HT-29 (cell line): ENCODE measurements at regions not wholly inside any gene's neighbourhood (a gene's known extent, or its start where the extent isn't known, plus 50 kb on each side); places are given as distances from the start of the nearest gene placed in this dataset.
"Not testable (repeated sequence)": the region's sequence is repeated elsewhere in the genome, so short reads cannot be mapped to it uniquely, and the experiment has no call there.

ENCODE experiments used
- DNase-seq: peaks from one replicate; pipeline ENCODE4 v3.0.0-alpha.2; 2015; ENCODE audit warnings: low spot score

DNA sequence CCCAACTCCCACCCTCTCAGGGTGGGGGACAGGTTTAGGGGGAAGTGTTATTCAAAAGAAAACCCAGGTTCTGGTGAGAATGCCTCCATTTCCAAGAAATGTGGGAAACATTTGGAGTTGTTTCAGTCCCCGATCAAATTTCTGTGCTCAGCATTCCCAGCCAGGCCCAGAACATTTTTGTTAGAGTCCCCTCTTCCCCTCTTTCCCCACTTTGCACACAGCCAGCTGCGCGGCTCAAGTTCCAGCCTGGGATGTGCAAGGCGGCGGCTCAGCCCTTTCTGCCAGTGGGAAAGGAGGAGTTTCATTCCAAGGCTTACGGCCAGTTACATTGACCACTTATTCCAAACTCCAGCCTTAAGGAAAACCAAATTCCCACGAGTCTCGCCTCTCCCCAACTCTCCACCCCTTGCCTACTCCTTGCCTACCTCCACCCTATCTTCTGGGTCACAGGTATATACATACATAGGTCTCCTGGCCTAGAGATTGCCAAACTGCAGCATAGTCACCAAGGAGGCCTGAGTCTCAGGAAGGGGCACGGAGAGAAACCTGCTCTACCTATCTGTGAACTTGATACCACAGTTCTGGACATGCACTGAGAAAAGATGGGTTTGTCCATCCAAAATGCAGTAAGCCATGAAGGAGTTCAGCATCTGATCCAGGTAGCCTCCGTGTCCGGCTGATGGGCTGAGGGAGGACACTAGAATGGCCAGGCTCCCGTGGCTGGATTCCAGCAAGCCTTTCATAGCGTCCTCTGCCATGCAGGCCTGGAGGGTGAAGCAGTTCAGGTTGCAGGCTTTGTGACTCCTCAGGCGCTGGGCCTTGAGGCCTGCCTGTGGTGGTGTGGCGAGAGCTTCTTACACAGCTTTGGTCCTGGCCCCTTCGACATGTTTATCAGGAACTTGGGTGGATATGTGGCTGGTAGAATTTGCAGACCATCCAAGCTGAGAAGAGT is 154.5 kb downstream of the ZFP36L2 start:
- no peak for DNase-seq

DNA sequence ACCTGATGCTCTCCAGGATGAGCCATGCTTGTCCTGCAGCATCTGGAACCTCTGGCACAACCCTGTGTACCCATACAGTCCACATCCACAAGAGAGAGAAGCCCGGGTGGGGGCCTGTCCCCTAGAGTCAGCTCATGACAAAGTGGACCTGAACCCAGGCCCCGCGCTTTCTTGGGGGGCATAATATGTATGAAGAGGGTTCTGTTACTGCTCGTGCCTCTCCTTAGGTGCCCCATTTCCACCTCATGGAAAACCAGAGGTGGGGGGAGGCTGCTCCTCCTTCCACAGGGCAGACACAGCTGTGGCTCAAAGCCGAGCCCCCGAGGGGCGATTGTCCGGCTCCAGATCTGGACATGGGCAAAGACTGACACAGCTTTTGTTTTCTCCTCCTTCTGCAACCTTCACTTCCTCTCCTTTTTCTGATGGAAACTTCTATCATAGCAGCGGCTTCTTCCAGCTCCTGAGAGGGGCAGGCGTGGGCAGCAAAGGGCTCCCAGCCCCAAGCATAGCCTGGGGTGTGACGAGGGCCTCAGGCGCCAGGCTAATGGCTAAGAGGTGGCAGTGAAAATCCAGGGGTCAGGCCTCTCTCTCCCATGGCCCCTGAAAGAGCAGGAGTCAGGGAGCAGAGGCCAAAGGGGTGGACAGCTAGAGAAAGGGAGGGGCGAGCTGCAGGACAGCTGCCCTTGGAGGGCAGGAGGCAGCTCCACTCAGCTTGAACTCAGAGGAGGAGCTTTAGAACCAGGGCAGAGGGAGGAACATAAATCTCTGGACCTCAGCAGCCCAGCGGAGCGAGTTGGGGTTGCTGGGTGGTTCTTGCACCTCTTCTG is 155.5 kb downstream of the ZFP36L2 start:
- DNase-seq, result no peak

DNA sequence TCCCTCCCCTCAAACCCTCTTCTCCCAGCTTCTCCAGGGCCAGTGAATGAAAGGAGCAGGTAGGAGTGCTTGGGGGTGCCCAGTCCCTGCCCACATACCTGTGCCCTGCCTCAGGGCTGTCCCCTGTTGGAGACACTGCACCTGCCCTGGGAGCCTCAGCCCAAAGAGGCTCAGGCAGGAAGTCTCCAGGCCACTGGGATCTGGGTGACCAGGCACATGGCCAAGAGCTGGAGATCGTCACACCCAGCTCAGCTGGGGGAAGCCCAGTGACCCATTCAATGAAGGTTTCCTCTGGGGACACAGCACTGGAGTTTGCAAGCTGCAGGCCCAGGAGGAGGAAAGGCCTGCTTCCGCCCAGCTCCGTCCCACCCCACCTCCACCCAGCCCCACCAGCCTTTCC is 156.4 kb downstream of the ZFP36L2 start:
- DNase-seq, result peak; percentile 78

DNA sequence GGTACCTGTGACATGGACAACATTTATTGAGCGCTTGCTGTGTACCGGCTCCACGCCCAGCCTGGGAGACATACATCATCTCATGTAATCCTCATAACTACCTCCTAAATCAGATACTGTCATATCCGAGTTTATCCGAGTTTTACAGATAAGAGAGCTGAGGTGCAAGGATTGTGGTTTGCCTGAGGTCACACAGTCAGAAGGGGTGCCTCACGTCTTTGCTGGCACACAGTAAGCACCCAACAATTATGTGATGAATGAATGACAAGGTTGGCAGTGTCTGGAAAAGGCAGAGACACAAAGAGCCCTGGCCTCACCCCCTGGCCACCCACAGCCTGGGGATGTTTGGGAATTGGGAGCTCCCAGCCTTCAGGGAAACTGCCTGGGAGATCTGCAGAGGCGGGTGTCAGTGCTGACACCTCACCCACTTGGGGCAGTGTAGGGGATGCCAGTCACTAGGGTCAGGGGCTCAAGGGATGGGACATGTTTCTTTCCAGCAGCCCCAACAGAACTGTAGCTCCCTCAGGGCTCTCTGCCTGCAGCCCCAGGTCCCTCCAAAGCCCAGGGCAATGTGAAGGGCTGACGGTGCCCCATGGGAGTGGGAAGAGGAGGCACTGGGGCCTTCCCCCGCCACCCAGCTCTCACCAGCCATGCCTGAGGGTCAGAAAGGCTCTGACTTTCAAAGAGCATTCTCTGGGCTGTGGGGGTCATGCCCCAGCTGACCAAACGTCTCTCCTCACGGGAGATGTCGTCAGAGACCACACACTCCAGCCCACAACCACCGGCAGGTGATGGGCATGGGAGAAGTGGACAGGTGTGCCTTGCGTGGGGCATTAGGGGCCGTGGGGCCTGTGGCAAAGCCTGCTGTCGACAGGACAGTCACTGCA is 157.5 kb downstream of the ZFP36L2 start:
- no peak for DNase-seq

DNA sequence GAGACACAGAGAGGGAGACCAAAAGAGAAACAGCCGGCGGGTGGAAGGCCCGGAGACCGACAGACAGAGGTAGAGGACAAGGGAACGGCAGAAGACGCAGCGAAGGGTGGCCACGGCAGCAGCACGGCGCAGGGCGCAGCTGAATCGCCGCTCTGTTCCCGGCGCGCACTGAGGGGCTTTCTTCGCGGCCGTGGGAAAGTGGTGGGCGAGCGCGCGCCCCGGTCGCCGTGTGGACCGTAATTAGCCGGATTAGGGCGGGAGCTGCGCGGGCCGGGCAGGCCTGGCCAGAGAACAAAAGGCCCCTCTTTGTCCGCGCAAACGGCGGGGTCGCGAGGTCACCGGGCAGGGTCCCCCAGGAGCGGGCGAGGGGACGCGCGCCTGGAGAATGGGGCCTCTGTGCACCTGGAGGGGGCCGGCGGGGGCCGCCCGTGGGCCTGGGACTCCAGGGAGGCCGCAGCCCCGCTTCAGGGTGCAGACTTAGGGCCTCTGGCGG is 158.3 kb downstream of the ZFP36L2 start:
- DNase-seq, result no peak

DNA sequence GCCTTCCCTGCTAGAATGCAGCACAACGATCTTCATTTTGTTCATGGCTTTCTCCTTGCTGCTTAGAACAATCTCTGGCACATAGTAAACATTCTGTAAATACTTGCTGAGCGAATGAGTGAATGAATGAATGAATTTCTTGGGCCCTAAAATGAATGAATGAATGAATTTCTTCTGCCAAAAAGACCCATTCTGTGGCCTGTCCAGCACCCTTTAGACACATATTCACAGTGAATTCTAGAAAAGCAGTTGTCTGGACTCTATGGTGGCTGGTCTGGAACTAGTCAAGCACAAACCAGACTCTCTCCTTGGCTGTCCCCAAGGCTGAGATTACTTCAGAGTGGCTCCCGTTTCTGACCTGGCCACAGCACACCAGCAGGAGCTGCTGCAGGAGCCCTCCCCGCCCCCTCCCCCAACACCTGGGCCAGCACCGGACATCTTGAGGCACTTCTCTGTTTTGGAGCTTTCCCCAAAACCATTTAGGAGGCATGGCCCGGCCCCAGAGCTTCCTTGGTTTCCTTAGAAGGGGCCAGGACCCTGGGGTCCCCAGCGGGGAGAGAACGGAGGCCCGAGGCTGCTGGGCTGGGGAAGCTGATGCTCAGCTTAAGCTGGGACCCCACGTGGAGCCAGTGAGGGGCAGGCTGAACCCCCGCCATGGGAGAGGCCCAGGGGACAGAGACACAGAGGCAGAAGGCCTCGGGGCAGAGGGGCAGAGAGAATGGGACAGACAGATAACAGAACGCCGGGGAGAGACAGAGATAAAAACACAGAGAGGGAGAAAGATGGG is 159.0 kb downstream of the ZFP36L2 start:
- no peak for DNase-seq

DNA sequence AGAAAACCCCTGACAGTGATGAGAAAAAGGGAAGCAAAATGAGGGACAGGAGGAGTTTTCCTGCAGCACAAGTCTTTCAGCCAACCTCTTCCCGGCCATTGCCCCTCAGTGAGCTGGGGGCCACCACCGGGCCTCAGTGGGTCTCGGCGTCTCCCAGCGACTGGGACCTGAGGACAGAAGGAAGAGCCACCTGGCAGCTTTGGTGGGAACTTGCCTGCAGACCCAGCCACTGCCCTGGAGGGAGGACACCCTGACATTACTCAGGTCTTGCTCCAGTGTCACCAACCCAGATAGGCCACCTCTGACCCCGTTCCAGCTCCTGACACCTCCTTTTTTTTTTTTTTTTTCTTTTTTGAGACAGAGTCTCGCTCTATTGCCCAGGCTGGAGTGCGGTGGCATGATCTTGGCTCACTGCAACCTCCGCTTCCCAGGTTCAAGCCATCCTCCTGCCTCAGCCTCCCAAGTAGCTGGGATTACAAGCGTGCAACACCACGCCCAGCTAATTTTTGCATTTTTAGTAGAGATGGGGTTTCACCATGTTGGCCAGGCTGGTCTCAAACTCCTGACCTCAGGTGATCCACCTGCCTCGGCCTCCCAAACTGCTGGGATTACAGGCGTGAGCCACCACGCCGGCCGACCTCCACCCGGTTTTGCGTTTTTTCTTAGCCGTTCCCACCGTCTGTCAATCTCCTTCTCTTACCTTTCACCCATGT is 159.7 kb downstream of the ZFP36L2 start:
- DNase-seq, result not testable (repeated sequence)

DNA sequence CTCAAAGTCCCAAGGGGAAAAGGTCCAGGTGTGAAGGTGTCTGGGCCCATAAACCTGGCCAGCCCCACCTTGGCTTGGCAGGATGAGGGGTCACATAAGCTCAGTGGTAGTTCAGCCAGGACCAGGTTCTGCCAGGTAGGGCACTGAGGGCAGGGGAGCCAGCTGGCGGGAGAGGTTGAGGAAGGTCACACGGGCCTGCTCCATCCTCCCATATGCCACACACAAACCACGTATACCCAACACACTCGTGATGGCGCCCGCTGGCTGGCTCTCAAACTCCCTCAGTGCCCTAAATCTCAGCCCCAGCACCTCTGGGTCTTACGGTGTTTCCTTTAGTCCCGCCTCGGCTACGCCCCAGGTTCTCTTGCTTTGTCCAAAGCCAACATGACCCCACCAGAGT is 160.5 kb downstream of the ZFP36L2 start:
- no peak for DNase-seq

DNA sequence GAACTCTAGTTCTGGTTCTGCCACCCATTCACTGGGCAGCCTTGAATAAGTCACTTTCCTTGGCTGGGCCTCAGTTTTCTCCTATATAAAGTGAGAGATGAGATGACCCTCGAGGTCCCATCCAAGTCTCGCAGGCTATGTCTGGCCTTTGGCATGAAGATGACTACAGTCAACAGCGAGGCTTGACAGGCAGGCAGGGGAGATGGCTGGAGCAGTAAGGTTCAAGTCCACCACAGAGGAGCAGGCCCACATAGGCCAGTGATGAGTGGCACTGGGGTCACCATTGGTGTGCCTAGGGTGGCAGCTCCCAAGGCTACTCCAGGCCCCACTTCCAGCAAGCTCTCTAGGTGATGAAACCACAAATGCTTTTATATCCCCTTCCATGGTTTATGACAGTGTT is 161.4 kb downstream of the ZFP36L2 start:
- DNase-seq, result no peak

DNA sequence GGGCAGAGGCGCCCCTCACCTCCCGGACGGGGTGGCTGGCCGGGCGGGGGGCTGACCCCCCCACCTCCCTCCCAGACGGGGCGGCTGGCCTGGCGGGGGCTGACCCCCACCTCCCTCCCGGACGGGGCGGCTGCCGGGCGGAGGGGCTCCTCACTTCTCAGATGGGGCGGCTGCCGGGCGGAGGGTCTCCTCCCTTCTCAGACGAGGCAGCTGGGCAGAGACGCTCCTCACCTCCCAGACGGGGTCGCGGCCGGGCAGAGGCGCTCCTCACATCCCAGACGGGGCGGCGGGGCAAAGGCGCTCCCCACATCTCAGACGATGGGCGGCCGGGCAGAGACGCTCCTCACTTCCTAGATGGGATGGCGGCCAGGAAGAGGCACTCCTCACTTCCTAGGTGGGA is 163.3 kb downstream of the ZFP36L2 start:
- DNase-seq, result not testable (repeated sequence)

DNA sequence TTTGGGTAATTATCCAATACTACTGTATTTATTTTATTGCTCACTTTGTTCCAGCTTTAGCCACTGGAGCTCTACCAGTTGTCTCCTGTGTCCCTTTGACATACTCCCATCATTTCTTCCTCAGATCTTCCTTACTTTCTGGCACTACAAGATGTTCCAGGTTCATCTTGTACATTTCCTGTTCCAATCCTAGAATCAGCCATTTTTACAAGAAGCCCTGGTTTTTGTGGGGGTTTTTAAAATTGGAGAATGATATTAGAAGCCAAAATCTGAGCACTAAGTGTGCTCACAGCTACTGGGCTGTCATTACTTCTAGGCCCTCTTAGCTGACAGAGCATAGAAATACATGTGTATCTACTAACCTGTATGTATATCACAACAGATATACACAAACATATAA is 164.3 kb downstream of the ZFP36L2 start:
- no peak for DNase-seq

DNA sequence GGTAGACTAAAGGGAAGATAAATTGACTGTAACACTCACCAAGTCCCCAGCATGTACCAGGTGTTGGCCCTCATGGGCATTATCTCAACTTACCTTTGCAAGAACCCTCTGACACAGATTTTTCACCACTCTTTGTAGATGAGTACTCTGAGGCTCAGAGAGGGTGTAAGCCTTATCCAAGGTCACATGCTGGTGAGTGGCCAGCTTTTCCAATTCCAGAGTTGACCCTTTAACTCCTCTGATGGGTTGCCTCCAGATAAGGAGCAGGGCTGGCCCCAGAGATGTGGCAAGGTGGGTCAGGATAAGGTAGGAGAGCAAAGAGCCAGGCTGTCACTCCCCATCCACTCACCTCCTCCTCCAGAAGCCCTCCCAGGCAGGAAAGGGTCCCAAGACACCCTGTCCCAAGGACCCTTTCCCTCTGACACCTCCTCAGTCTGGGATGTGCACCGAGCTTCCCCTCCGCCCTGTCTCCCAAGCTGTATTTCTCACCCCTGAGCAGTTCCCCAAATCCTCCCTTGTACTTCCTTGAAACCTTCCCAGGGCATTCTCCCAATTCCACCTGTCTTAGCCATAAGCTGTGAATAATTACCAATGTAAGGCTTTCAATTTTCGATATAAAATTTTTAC is 165.9 kb downstream of the ZFP36L2 start:
- no peak for DNase-seq

DNA sequence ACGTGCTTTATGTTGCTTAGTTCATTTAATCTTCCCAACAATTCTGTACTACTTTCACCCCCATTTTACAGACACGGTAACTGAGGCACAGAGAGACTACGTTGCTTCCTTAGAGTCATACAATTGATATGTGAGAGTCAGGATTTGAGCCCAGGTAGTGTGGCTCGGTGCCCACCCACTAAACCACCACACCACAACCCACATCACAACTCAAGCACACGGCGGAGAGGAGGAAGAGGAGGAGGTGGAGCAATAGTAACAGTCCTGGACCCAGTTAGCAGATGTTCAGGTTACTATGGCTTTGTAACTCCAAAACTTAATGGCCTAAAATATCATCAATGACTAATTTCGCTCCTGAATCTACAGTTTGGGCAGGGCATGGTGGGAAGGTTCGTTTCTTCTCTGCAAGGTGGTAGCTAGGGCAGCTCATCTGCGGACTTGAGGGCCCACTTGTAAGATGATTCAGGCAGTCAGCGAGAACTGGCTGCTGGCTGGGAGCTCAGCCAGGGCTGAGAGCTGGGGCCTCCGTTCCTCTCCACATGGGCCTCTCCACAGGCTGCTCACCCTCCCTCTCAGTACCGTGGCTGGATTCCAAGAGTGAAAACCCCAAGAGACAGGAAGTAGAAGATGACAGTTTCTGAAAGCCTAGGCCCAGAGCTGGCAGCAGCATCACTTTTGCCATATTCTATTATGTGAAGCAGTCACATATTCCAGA is 167.1 kb downstream of the ZFP36L2 start:
- DNase-seq, result no peak

DNA sequence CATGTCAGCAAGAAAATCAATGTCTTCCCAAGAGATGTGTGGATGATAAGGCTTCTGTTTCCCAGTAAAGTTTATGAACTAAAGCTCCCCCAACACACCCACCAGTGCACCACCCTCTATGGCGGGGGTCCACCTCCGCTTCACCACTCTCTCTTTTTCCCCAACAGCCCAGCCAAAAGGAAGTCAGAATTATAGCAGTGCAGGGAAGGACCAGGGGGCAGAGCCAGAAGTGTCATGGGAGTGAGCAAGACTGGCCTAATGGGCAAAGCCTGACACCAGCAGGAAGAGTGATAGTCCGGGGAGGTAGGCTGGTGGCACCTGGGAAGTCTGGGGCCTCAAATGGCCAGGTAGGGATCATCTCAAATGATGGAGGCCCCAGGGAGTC is 167.7 kb downstream of the ZFP36L2 start:
- DNase-seq, result no peak

DNA sequence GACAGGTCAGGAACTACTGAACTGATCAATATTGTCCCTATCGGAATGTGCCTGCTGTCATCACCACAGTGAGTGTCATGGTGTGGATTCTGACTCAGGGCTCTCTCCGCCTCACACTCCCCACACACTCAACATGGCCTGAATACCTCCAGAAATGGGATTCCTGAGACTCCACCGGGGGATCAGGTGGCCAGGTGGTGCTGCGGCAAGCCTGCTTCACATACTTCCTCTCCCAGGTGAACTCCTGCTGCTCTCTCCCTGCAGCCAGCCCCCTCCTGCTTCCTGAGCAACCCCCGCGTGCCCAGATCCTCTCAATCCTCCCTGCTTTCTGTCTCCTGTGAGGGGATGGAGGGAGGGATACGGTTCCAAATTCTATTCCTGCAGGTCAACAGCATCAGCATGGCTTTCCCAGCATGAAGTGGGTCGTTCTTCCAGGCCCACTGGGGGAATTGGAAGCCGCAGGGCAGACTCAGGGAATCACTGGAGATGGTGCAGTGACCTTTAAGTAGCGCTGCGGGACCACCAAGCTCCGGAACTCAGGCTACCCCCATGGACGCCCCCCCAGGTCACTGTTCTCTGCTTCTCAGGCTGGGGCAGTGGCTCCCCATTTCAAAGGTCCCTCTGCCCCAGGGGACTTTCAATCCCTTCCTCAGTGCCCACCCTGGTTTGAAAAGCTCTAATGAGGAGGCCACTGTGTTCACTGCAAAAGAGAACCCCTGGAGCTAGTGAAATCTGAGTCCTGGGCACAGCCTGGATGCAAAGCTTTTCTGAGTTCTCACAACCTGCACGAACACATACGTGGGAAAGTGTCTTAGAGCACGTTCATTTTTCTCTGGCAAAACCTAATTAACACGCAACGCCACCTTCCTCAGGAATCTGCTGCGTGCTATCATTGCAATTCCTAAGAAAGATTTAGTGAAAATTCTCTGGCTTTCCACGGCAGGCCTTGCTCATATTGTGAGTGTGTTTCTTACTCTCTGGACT is 168.4 kb downstream of the ZFP36L2 start:
- no peak for DNase-seq

DNA sequence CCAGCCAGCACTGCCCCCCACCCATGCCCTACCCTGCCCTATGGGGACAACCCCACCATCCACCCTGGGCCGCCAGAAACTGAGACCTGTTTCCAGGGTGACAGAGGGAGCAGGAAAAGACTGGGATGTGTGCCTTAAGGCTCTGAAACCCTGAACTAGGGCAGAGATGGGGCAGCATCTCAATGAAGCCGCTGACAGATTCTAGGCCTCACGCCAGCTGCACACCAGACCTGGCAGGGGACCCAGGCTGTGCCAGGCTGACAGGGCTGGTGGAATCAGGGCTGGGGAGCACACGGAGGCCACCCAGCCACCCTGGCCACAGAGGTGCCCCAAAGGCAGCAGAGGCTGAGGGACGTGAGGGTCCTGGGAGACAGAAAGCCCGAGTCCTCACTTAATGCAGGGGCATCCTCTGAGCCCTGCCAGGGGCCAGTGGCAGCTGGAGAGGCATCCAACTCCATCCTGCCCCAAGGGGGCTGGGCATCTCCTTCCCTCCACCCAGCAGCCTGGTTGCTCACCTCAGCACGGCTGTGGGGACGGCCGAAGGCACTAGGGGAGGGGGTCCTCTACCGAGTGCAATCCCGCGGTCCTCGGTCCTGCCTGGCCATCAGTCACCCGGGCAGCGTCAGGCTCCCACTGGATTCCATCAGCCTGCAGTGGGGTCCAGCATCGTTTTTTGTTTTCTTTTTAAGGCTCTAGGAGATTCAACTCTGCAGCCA is 169.2 kb downstream of the ZFP36L2 start:
- no peak for DNase-seq

DNA sequence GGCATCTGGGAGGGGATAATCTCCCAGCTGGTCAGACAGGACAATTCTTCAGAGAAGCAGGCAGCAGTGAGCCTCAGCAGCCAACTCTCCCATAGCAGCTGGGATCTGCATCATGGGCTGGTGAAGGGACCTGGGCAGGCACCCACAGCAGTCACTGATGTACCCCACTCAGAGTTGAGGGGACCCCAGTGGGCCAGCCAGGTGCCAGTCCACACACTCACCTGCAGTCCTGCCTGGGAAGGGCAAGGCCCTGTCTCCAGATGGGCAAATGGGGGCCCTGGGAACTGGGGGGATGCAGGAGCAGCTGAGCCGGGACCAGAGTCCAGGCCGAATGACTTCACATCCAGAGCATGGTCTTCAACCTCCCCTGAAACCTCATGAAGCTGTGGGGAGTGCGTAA is 170.4 kb downstream of the ZFP36L2 start:
- no peak for DNase-seq
